ENCODE measurements at regions not wholly inside any gene's neighbourhood (a gene's known extent, or its start where the extent isn't known, plus 50 kb on each side); places are given as distances from the start of the nearest gene placed in this dataset.

DNA sequence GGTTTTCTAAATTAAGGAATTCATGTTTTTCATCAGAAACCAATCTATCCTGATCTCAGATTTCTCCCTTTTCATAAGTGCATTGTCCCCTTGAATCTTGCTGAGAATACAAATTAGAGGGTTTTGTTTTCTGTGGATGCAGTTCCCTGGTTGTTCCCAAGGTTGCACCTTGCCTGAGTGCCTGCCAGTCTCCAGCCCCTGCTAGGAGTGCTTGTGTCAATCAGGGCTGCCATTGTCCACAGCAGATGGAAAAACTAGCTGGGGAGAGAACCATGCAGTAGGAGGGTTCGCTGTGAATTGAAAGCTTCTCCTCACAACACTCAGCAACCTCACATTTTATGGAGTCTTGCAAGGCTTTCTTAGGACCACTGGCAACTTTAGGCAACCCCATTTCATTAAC is 210.8 kb upstream of the CTNNB1 start:
- no peaks in the 10 kb centered on the region for H3K79me2 ChIP-seq (ENCODE audit: control insufficient read depth, insufficient read depth, low read length)
- H3K9me3 ChIP-seq (ENCODE audit: control insufficient read depth, insufficient read depth, low read depth, low read length) = no peaks in the 10 kb centered on the region
- no peaks in the 10 kb centered on the region for H3K27me3 ChIP-seq (ENCODE audit: control insufficient read depth, insufficient read depth, low read length)
- DNase-seq (ENCODE audit: low read depth in 2 of 2) = no peak
- no peak overlapping the region for H3K4me2 ChIP-seq (ENCODE audit: extremely low read depth, insufficient read depth, low read length)
- H3K9ac ChIP-seq (ENCODE audit: insufficient read depth, low read length) = no peak overlapping the region
- no peak overlapping the region for H2AFZ ChIP-seq (ENCODE audit: low read length)
- no peaks in the 10 kb centered on the region for H3K36me3 ChIP-seq (ENCODE audit: control insufficient read depth, insufficient read depth, low read length)
- no peaks in the 10 kb centered on the region for H4K20me1 ChIP-seq (ENCODE audit: control insufficient read depth, extremely low read depth, insufficient read depth, low read length)
- no peak overlapping the region for H3K27ac ChIP-seq (ENCODE audit: insufficient read depth, low read length)
- no peak overlapping the region for H3K4me3 ChIP-seq (replicated peaks in 1 of 4; ENCODE audit: control extremely low read depth in 1 of 4, insufficient read depth in 1 of 4, low read depth in 3 of 4, low read length in 4 of 4)
- TF ChIP-seq EZH2 (IDR thresholded peaks at IDR 0.05; ENCODE audit: low read length, missing control alignments) (no peak), CTCF (conservative IDR thresholded peaks at IDR 0.05 in 1 of 2, IDR thresholded peaks at IDR 0.05 in 1 of 2; ENCODE audit: low read depth in 1 of 2, low read length in 2 of 2) (no peak)
- H3K4me1 ChIP-seq (ENCODE audit: control insufficient read depth, extremely low read depth, insufficient read depth, low read length) = no peaks in the 10 kb centered on the region

GRCh38 chr3:40989141-40990061 is 209.9 kb upstream of the CTNNB1 start:
- Histone ChIP-seq H3K4me2 (ENCODE audit: extremely low read depth, insufficient read depth, low read length) (no peak overlapping the region), H2AFZ (ENCODE audit: low read length) (no peak overlapping the region), H3K27ac (ENCODE audit: insufficient read depth, low read length) (no peak overlapping the region), H4K20me1 (ENCODE audit: control insufficient read depth, extremely low read depth, insufficient read depth, low read length) (no peaks in the 10 kb centered on the region), H3K27me3 (ENCODE audit: control insufficient read depth, insufficient read depth, low read length) (no peaks in the 10 kb centered on the region), H3K4me1 (ENCODE audit: control insufficient read depth, extremely low read depth, insufficient read depth, low read length) (no peaks in the 10 kb centered on the region), H3K9ac (ENCODE audit: insufficient read depth, low read length) (no peak overlapping the region), H3K36me3 (ENCODE audit: control insufficient read depth, insufficient read depth, low read length) (no peaks in the 10 kb centered on the region), H3K79me2 (ENCODE audit: control insufficient read depth, insufficient read depth, low read length) (no peaks in the 10 kb centered on the region), H3K4me3 (replicated peaks in 1 of 4; ENCODE audit: control extremely low read depth in 1 of 4, insufficient read depth in 1 of 4, low read depth in 3 of 4, low read length in 4 of 4) (no peak overlapping the region), H3K9me3 (ENCODE audit: control insufficient read depth, insufficient read depth, low read depth, low read length) (no peaks in the 10 kb centered on the region)
- TF ChIP-seq EZH2 (IDR thresholded peaks at IDR 0.05; ENCODE audit: low read length, missing control alignments) (no peak), CTCF (conservative IDR thresholded peaks at IDR 0.05 in 1 of 2, IDR thresholded peaks at IDR 0.05 in 1 of 2; ENCODE audit: low read depth in 1 of 2, low read length in 2 of 2) (no peak)
- no peak for DNase-seq (ENCODE audit: low read depth in 2 of 2)

GRCh38 chr3:40990062-40990456 is 209.2 kb upstream of the CTNNB1 start:
- H3K4me2 ChIP-seq (ENCODE audit: extremely low read depth, insufficient read depth, low read length) = no peak overlapping the region
- DNase-seq (ENCODE audit: low read depth in 2 of 2) = no peak
- H3K36me3 ChIP-seq (ENCODE audit: control insufficient read depth, insufficient read depth, low read length) = no peaks in the 10 kb centered on the region
- H3K79me2 ChIP-seq (ENCODE audit: control insufficient read depth, insufficient read depth, low read length) = no peaks in the 10 kb centered on the region
- H3K9ac ChIP-seq (ENCODE audit: insufficient read depth, low read length) = no peak overlapping the region
- no peaks in the 10 kb centered on the region for H3K4me1 ChIP-seq (ENCODE audit: control insufficient read depth, extremely low read depth, insufficient read depth, low read length)
- H2AFZ ChIP-seq (ENCODE audit: low read length) = no peak overlapping the region
- no peaks in the 10 kb centered on the region for H3K27me3 ChIP-seq (ENCODE audit: control insufficient read depth, insufficient read depth, low read length)
- TF ChIP-seq EZH2 (IDR thresholded peaks at IDR 0.05; ENCODE audit: low read length, missing control alignments) (no peak), CTCF (conservative IDR thresholded peaks at IDR 0.05 in 1 of 2, IDR thresholded peaks at IDR 0.05 in 1 of 2; ENCODE audit: low read depth in 1 of 2, low read length in 2 of 2) (no peak)
- no peak overlapping the region for H3K4me3 ChIP-seq (replicated peaks in 1 of 4; ENCODE audit: control extremely low read depth in 1 of 4, insufficient read depth in 1 of 4, low read depth in 3 of 4, low read length in 4 of 4)
- no peaks in the 10 kb centered on the region for H4K20me1 ChIP-seq (ENCODE audit: control insufficient read depth, extremely low read depth, insufficient read depth, low read length)
- no peak overlapping the region for H3K27ac ChIP-seq (ENCODE audit: insufficient read depth, low read length)
- no peaks in the 10 kb centered on the region for H3K9me3 ChIP-seq (ENCODE audit: control insufficient read depth, insufficient read depth, low read depth, low read length)

Data from fibroblast of lung (primary cell).